Islet precursor cell (in vitro differentiated cells): ENCODE measurements at regions not wholly inside any gene's neighbourhood (a gene's known extent, or its start where the extent isn't known, plus 50 kb on each side); places are given as distances from the start of the nearest gene placed in this dataset.

Source experiments
- DNase-seq: peaks from one replicate; pipeline ENCODE4 v3.0.0-alpha.2; 2018

GRCh38 chr2:204494681-204495080, 50.6 kb upstream of the PARD3B start:
- no peak for DNase-seq

- DNase-seq = no peak
Observed at GRCh38 chr2:204495381-204495780, 49.9 kb upstream of the PARD3B start.
